NCI-H2196 (cell line): ENCODE measurements at regions not wholly inside any gene's neighbourhood (a gene's known extent, or its start where the extent isn't known, plus 50 kb on each side); places are given as distances from the start of the nearest gene placed in this dataset.

Experiments used
- DNase-seq: peaks from one replicate; lab custom pipeline; 2025; ENCODE audit not compliant: unreplicated experiment; lab: John Stamatoyannopoulos, UW

DNA sequence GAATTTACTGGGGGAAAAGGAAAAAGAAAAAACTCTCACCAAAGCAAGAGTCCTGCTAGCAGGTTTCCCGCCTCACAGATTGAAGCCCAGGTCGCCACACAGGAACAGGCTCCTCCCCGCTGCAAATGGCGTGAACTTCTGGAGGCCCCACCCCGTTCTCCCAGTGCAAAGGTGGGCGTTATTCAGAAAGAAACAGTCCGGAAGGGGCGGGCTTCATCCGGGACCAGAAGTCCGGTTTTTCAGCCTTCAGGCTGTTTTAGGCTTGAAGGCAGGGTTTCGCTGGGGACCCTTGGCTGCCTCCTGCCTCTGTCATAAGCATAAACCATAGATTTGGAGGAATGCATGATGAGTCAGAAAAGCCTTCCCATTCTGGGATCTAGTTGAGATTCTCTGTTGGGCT, 148.3 kb upstream of the POU2AF2 start:
- no peak for DNase-seq

- no peak for DNase-seq
Measured at GRCh38 chr11:111095327-111095726, 150.2 kb upstream of the POU2AF2 start.

- no peak for DNase-seq
Measured at GRCh38 chr11:111093061-111093460, 152.5 kb upstream of the POU2AF2 start.

DNA sequence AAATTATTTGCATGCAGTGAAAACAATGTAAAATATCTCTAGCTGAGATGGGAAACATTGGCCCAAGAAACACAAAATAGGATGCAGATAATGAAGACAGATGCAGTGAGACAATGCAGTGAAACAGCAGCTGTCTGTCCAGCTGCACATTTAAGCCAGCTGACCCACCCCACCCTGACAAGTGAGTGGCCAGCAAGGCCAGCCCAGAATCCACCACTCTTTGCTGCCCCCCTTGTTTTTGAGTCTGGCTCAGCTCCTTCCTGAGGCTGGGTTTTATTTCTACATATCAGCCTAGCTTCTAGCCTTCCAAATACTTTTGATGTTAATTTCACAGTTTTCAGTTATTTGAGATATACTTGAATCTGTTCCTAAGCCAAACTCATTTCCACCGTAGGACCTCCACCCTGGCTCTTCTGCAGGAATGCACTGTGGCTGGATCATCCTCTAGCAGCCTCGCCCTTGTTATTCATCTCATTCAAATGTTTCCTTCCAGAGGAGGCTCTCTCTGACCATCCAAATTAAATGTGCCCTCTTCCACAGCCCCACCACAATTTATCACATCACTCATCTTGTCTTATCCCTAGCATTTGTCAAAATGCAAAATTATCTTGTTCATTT, 154.1 kb upstream of the POU2AF2 start:
- DNase-seq: no peak

GRCh38 chr11:111089759-111090158, 155.8 kb upstream of the POU2AF2 start:
- no peak for DNase-seq

- DNase-seq: no peak
Measured at GRCh38 chr11:111088847-111089355, 156.6 kb upstream of the POU2AF2 start.

DNA sequence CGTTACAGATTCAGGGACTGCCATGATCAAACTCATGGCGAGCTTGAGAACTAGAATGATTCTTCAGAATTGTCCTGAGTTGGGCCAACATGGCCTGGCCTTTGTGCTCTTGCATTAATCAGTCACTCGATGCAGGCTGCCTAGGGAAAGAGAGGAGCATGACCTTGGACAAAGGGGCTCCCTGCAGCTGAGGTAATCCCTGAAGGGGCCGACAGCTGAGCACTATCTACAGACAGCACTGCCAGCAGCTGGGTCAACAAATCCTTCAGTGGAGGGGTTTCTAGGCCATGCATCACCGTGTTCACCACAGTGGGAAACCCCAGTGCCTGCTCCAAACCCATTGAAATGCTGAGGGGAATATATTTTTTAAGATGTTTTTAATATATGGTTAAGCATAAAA, 159.5 kb upstream of the POU2AF2 start:
- DNase-seq: no peak

DNA sequence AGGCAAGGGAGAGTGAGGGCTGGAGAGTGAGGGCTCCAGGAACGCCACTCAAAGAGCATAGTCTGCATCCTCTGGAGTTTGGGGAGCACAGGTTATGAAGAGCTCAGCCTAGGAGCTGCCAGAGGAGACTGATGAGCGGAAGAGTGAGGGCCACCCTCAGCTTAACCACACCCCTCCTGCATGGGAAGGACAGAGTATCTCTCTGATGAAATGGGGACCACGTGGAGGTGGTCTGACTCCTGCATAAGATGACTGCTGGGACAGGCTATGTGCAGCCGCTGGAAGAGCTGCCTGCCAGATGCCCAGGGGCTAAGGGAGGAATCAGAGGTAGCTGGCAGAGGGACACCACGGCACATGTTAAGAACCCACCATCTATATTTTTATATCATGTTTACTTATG, 162.9 kb upstream of the POU2AF2 start:
- no peak for DNase-seq

GRCh38 chr11:111081021-111081511, 164.5 kb upstream of the POU2AF2 start:
- DNase-seq: no peak

DNA sequence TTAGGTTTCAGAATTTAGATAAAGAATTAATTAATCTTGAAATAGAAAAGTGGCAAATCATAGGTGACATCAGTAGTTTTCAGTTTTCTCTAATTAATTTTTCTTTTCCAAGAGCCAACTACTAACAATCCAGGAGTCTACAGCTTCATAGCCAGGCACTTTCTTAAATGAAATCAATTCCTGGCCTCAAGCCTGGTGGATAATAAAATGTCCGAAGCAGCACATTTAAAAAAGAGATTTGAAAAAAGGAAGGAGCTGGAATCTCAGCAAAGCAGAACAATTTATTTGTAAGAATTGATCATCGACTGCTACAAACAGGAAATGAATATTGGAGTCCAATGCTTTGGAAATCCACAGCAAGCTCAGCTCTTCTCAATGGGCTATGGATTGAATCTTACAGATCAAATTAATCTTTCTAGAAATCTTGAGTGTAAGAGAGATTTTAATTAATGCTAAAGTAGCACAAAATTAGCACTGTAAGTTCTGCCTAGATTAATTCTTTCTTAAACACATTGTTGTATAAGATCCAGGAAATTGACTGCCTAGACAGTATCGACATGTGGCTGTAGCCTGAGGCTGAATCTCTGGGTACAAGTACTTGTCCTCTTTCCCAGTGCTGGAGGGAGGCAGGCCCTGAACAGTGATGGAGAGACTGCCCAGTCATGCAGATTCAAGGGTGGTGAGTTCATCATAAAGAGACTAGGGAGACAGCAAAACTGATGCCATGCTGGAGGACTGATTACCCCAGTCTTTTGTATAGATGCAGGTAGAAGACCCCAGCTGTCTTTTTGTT, 167.8 kb upstream of the POU2AF2 start:
- DNase-seq: no peak

DNA sequence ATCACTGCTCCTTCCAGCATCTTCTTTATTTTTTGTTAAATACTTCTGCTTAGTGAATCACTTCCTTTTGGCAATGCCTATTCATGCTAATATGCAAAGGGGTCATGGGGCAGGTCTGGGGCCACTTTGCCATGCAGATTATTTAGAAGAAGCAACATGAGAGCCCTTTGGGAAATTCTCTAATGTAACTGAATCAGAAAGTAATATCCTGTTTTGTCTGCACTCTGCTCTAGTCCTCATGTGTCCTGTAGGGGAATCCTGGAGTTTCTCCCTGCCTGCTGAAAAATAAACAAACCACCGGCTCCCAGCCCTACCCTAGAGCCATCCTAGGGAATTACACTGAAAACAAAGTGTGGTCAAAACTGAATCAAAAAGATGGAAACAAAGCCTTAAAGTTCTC, 176.5 kb upstream of the POU2AF2 start:
- no peak for DNase-seq

- DNase-seq: no peak
Measured at GRCh38 chr11:111067994-111068393, 177.5 kb upstream of the POU2AF2 start.

GRCh38 chr11:111066846-111067245, 178.7 kb upstream of the POU2AF2 start:
- no peak for DNase-seq

DNA sequence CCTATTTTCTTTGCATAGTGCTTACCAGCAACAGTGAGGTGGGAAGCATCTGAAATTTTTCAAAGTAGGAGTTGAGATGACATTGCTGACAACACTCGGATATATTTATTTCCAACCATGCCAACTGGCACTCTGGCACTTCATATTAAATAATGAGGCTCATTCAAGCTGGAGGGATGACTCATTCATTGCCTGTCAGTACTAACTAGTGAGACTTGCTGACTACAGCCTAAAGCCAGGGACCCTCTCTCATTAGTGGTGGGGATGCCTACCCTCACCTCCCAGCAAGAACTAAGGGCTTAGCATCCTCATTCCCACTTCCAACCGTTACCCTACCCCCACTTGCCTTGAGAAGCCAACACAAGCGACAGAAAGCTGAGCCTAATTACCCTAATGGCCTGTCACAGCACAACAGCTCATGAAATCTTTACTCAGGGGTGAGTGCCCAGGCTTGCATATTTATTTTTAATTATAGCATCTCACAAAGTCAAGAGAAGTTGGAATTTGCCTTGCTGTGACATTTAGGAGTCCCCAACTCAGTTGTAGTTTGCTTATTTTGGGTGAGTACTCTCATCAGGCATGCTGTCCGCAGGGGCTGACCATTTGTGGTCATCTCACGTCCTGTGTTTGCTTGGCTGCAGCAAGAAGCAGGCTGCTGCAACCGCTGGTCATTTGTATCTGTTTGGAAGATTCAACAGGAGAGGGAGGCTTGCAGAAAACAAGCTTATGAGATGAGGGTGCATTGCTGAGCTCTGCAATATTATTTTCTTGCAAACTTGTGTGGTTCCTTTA, 181.6 kb upstream of the POU2AF2 start:
- DNase-seq: no peak

DNA sequence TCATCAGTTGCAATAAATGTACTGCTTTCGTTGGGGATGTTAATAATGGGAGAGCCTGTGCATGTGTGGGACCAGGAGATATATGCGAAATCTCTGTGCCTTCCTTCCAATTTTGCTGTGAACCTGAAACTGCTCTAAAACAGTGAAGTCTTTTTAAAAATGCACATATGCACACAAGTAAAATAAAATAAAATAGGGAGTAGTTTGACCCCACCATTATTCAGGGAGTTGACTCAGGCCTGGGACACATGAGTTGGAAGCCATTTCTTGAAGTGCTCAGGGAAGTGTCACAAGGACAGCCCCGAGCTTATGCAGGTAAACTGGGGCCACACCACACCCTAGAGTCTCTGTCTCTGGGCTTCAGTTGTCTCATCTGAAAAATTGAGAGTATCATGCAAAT, 183.1 kb upstream of the POU2AF2 start:
- no peak for DNase-seq

DNA sequence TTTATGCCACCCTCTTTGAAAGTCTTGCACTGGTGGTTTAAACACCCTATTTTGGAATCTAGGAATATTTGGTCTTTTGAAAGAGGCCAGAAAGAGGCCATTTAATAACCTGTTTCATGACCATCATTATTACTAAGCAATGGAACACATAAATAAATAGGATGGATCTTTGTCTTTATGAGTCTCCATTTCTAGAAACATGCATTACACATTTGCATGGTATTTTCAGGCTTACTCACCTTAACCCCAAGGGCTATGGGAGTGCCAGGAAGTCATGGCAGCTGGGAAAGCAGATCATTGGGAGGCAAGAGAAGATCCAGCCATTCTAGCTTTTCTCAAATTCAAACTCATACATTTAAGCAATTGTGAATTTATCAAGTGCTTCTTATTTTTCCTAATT, 185.8 kb upstream of the POU2AF2 start:
- no peak for DNase-seq

GRCh38 chr11:111049131-111049530, 196.4 kb upstream of the POU2AF2 start:
- DNase-seq: no peak

DNA sequence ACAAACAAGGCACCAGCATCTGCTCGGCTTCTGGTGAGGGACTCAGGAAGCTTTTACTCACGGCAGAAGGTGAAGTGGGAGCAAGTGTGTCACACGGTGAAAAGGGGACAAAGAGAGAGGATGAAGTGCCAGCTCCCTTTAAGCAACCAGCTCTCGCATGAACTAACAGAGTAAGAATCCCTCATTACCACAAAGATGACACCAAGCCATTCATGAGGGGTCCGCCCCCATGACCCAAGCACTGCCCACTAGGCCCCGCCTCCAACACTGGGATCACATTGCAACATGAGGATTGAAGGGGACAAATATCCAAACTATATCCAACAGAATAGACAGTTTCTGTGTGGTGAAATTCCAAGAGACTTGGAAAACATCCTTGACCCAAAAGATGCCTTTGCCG, 198.2 kb upstream of the POU2AF2 start:
- DNase-seq: no peak

DNA sequence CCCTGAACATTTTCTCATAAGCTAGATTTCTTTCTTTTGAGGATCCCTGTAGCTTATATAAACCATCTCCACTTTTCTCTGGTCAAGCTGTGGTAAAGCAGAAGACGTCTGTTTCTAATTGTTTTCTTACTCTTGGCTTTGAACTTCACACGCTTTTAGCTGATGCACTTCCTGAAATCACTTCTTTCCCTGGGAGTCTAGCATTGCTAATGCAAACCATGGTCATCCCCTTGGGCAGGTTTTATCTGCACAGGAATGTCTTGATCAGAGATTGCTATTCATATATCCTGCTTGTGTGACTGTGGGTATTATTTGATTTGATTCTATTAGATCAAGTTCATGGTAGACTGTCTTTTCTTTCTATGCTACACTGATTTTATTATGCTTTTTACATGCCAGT, 199.2 kb upstream of the POU2AF2 start:
- DNase-seq: no peak

- DNase-seq: no peak
Measured at GRCh38 chr11:111045874-111046273, 199.7 kb upstream of the POU2AF2 start.

DNA sequence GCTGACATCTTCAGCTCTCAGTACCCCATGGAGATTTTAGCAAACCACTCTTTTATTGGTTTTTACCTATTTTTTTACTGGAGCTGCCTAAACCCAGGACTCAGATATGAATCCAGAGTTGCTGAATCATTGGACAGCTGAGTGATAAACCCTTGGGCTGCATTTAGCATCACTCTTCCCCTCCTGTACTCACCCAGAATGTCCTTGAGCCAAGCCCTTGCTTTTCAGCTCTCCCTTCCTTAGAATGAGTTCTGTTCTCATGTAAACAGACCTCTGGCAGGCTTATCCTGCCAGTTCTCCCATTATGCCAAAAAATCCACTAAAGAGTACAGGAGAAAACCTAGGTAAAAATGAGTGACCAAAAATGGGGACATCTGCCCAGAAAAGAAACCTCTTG, 200.1 kb upstream of the POU2AF2 start:
- DNase-seq: no peak
